Esophagus muscularis mucosa (tissue), 4 donors: ENCODE measurements at regions not wholly inside any gene's neighbourhood (a gene's known extent, or its start where the extent isn't known, plus 50 kb on each side); places are given as distances from the start of the nearest gene placed in this dataset.
"Not testable (repeated sequence)": the region's sequence is repeated elsewhere in the genome, so short reads cannot be mapped to it uniquely, and the experiment has no call there.

Experiments used
- DNase-seq: peaks from one replicate; pipeline ENCODE4 v3.0.0-alpha.2; 2017; ENCODE audit errors: extremely low spot score
- H3K27ac ChIP-seq, 4 donors: fragments of 200-600 bp; sonication (generic); replicated peaks in 1 of 4; 1 replicate in 3 of 4; 2 replicates in 1 of 4; pipeline ENCODE4 v1.5.1; 2016 to 2019; ENCODE audit warnings: mild to moderate bottlenecking in 1 of 4
- H3K27me3 ChIP-seq, 4 donors: fragments of 200-600 bp; sonication (generic); one replicate each; pipeline versions ENCODE4 v1.5.1 to v1.6.0; 2016 to 2019
- H3K36me3 ChIP-seq, 4 donors: fragments of 200-600 bp; sonication (generic); one replicate each; pipeline ENCODE4 v1.5.1; 2016 to 2019
- H3K4me1 ChIP-seq, 4 donors: fragments of 200-600 bp; sonication (generic); one replicate each; pipeline ENCODE4 v1.5.1; 2016 to 2019
- H3K4me3 ChIP-seq, 4 donors: fragments of 200-600 bp; sonication (generic); 1 replicate in 2 of 4; 2 replicates in 2 of 4; pipeline ENCODE4 v1.5.1; 2016 to 2019; ENCODE audit warnings: mild to moderate bottlenecking in 4 of 4, moderate library complexity in 1 of 4
- H3K9me3 ChIP-seq, 4 donors: fragments of 200-600 bp; sonication (generic); 1 replicate in 3 of 4; 2 replicates in 1 of 4; pipeline ENCODE4 v1.5.1; 2016 to 2019
- EP300 ChIP-seq: sonication (generic); formaldehyde crosslinking; IDR thresholded peaks from one replicate; pipeline ENCODE4 v1.6.1; 2017; ENCODE audit warnings: antibody characterized with exemption
- POLR2A ChIP-seq: fragments of 450-650 bp; IDR thresholded peaks from one replicate; pipeline ENCODE4 v1.6.1; 2017; ENCODE audit warnings: antibody characterized with exemption, moderate library complexity, mild to moderate bottlenecking, low read depth
- POLR2AphosphoS5 ChIP-seq, 2 donors: sonication (generic); formaldehyde crosslinking; IDR thresholded peaks; one replicate each; pipeline ENCODE4 v1.6.1; 2017; ENCODE audit warnings: antibody characterized with exemption in 2 of 2
- WGBS: methylation state at CpG from one replicate; pipeline ENCODE4 v1.1.5; 2018; 5-methylcytosine and 5-hydroxymethylcytosine counted together
- intact Hi-C: fragments of 100-400 bp; cut with DNase I; formaldehyde crosslinking; loops from one replicate; pipeline ENCODE4 v1.15.1; 2023
- TF ChIP-seq, protein P1 (sequence below), 3 experiments: fragments of 200-600 bp in 2 of 3; fragments of 450-650 bp in 1 of 3; sonication (generic) in 2 of 3; IDR thresholded peaks; one replicate each; pipeline ENCODE4 v1.5.1; 2017 to 2019; ENCODE audit warnings: antibody characterized with exemption in 3 of 3, mild to moderate bottlenecking in 2 of 3, moderate library complexity in 1 of 3

DNA sequence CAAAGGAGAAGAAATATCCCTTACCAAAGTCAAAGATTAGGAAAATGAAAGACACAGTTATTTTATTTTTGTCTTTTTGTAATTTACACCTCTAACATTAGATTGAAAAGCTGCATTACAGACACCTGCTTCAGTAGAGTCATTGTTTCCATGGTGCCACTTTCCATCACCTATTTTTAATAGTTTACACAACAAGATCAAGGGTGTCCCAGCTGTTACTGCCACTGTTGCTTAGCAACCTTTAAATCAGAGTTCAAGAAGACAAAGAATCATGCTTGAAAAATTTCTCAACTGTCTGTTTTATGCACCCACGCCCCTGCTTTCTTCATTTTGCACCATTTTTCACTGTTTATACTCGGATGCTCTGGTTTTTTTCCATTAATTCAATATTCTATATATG lies 668.2 kb upstream of the GJE1 start:
- intact Hi-C loops: no loop called here
- DNase-seq: no peak
- 64% methylated on average over 2 of the region's 2 CpGs for WGBS

DNA sequence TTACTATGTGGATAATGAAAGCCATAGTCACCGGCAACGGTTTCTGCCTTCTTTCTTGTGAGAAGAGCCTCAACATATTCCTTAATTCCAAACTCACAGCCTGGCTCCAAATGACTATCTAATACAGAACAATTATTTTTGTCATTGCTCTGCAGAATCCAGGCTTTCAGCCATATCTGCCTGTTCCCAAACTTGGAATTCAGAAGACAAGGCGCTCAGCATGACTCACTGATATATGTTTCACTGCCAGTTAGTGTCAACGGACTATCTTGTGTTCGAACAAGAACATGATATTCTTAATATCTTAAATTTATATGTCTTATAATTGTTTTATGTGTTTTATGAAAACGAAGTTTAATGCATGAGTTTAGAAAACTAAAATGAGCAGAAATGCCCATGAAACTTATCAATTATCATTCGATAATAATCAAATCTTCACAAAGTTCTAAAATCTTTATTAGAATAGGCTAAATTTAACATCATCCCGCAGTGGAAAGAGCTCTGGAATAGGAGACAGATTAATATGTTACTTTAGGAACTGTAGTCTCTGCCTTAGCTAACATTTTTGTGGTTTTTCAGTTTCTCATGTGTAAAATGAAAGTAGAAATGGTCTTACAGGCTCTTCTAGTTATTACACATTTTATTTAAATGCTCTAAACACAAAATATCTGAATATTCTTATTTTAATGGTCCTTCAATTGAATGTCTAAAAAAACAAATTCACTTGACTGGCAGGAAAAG lies 669.3 kb upstream of the GJE1 start:
- H3K4me1 ChIP-seq: peaks cover 0 to 5% (median 2%) of the 10 kb centered on the region in 4 donors
- H3K36me3 ChIP-seq: no peaks in the 10 kb centered on the region
- 73% methylated on average over 8 of the region's 8 CpGs for WGBS
- intact Hi-C loops: no loop called here
- H3K4me3 ChIP-seq: peak overlapping the region in 1 of 4 donors; percentile 9
- H3K27me3 ChIP-seq: no peaks in the 10 kb centered on the region
- TF ChIP-seq POLR2AphosphoS5 (IDR thresholded peaks at IDR 0.05) (no peak), POLR2A (no peak), EP300 (no peak)
- TF ChIP-seq, protein P1, sequence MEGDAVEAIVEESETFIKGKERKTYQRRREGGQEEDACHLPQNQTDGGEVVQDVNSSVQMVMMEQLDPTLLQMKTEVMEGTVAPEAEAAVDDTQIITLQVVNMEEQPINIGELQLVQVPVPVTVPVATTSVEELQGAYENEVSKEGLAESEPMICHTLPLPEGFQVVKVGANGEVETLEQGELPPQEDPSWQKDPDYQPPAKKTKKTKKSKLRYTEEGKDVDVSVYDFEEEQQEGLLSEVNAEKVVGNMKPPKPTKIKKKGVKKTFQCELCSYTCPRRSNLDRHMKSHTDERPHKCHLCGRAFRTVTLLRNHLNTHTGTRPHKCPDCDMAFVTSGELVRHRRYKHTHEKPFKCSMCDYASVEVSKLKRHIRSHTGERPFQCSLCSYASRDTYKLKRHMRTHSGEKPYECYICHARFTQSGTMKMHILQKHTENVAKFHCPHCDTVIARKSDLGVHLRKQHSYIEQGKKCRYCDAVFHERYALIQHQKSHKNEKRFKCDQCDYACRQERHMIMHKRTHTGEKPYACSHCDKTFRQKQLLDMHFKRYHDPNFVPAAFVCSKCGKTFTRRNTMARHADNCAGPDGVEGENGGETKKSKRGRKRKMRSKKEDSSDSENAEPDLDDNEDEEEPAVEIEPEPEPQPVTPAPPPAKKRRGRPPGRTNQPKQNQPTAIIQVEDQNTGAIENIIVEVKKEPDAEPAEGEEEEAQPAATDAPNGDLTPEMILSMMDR (IDR thresholded peaks at IDR 0.05): no peak
- H3K9me3 ChIP-seq: no peaks in the 10 kb centered on the region
- DNase-seq: no peak
- H3K27ac ChIP-seq: no peak overlapping the region

More for the DNA sequence above, 668.2 kb upstream of the GJE1 start:
- H3K27me3 ChIP-seq: no peaks in the 10 kb centered on the region
- peaks cover 0 to 5% (median 2%) of the 10 kb centered on the region in 4 donors for H3K4me1 ChIP-seq
- no peak for TF ChIP-seq POLR2AphosphoS5 (IDR thresholded peaks at IDR 0.05)
- no peak for TF ChIP-seq EP300
- TF ChIP-seq POLR2A: no peak
- TF ChIP-seq, protein P1 (IDR thresholded peaks at IDR 0.05): no peak
- H3K27ac ChIP-seq: no peak overlapping the region
- no peaks in the 10 kb centered on the region for H3K9me3 ChIP-seq
- no peak overlapping the region for H3K4me3 ChIP-seq
- no peaks in the 10 kb centered on the region for H3K36me3 ChIP-seq

DNA sequence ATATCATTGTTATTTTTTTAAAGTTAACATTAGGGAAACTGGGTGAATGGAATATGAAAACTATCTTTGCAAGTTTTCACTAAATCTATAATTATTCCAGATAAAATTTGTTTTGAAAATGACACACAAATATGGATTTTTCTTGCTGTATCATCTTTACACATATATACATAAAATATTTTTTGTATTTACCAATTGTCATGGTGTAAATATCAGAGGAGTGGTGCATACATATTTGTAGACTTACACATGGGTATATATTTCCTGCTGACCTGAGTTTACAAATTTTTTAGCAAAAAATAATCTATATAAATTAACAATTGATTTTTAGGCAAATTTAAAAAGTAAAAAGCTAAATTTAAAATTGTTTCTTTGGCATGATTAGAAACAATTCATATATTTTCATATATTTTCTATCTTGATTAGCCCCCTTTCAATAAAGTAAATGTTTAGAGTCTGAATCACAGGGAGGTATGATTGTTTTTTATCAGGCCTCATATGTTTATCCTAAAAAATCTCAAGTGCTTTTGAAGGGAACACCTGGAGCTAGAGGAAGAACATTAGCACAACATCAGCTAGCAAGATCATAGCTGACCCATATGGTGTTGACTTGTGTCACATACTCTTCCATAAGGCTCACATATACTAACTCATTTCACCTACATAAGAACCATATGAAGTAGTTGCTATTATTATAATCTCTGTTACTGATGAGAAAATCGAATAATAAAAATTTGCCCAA lies 671.8 kb upstream of the GJE1 start:
- Histone ChIP-seq H3K4me3 (no peak overlapping the region), H3K9me3 (no peaks in the 10 kb centered on the region), H3K27ac (no peak overlapping the region), H3K36me3 (no peaks in the 10 kb centered on the region), H3K4me1 (peaks cover 0 to 5% (median 2%) of the 10 kb centered on the region in 4 donors), H3K27me3 (no peaks in the 10 kb centered on the region)
- no peak for DNase-seq
- intact Hi-C loops: no loop called here
- TF ChIP-seq EP300 (no peak), POLR2A (no peak), POLR2AphosphoS5 (IDR thresholded peaks at IDR 0.05) (no peak)
- TF ChIP-seq, protein P1 (IDR thresholded peaks at IDR 0.05): no peak
- 96% methylated on average over 1 of the region's 1 CpG for WGBS

GRCh38 chr6:141460245-141460644 lies 672.5 kb upstream of the GJE1 start:
- H3K4me1 ChIP-seq, H3K36me3 ChIP-seq, H3K27me3 ChIP-seq, H3K9me3 ChIP-seq, intact Hi-C loops, DNase-seq, H3K4me3 ChIP-seq, H3K27ac ChIP-seq: not testable (repeated sequence)
- WGBS: 85% methylated on average over 5 of the region's 5 CpGs

DNA sequence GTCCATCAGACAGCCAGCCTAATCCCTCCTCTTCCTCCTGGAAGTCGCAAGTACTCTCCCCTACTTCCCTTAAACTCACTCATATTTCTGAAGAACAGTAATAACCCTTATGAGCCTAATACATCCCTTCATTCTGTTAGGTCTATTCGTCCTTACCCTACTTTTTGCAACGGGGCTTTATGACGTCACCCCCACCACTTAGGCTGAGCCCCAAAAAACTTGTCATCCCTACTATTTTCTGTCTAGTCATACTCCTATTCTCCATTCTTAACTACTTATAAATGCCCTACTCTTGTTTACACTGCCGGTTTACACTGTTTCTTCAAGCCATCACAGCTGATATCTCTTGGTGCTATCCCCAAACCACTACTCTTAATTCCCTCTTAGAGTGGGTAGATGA lies 674.7 kb upstream of the GJE1 start:
- 95% methylated on average over 5 of the region's 5 CpGs for WGBS
- H3K9me3 ChIP-seq, H3K36me3 ChIP-seq, H3K27ac ChIP-seq, H3K4me1 ChIP-seq, H3K27me3 ChIP-seq, intact Hi-C loops, DNase-seq, H3K4me3 ChIP-seq: not testable (repeated sequence)
